WERI-Rb-1 (cell line): ENCODE measurements at regions not wholly inside any gene's neighbourhood (a gene's known extent, or its start where the extent isn't known, plus 50 kb on each side); places are given as distances from the start of the nearest gene placed in this dataset.

ENCODE experiments used
- DNase-seq: peaks from one replicate; pipeline ENCODE4 v3.0.0-alpha.2; 2020
- H3K27ac ChIP-seq: fragments of 250-450 bp; sonication (Bioruptor Pico); 2 replicates; pipeline ENCODE4 v1.5.1; 2020; ENCODE audit warnings: mild to moderate bottlenecking, moderate library complexity
- H3K27me3 ChIP-seq: fragments of 250-450 bp; sonication (Bioruptor Pico); 2 replicates; pipeline ENCODE4 v1.5.1; 2021; ENCODE audit warnings: mild to moderate bottlenecking, low read depth, moderate library complexity; ENCODE audit not compliant: insufficient read depth, severe bottlenecking
- H3K36me3 ChIP-seq: fragments of 250-450 bp; sonication (Bioruptor Pico); 2 replicates; pipeline ENCODE4 v1.5.1; 2020; ENCODE audit warnings: mild to moderate bottlenecking, moderate library complexity
- H3K4me3 ChIP-seq: 2 replicates; pipeline ENCODE4 v1.5.1; 2011; ENCODE audit warnings: low read depth, mild to moderate bottlenecking, control low read depth, low read length
- H3K9me3 ChIP-seq: fragments of 250-450 bp; sonication (Bioruptor Pico); 2 replicates; pipeline ENCODE4 v1.5.1; 2021; ENCODE audit warnings: mild to moderate bottlenecking, moderate library complexity; ENCODE audit not compliant: severe bottlenecking
- TF ChIP-seq, protein P1 (sequence below): IDR thresholded peaks from 2 replicates; pipeline ENCODE4 v1.5.1; 2011; ENCODE audit warnings: low read depth, mild to moderate bottlenecking, control low read depth, inconsistent platforms, low read length

DNA sequence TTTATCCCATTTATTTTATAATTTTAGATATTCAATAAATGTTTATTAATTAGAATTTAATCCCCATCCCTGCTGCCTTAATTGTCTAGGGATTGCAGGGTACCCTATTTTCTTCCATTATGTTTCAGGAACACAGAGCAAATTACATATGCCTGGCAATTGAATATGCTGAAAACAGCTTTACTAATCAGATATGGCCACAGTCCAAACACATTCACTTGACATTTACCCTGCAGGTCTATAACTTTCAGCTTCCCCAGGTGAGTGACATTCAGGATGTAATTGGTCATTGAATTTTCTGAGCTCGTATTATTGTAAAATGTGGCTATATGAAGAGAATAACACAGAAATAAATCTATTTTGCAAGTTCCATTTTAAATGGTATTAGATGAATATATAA lies 218.7 kb upstream of the NDST4 start:
- TF ChIP-seq, protein P1, sequence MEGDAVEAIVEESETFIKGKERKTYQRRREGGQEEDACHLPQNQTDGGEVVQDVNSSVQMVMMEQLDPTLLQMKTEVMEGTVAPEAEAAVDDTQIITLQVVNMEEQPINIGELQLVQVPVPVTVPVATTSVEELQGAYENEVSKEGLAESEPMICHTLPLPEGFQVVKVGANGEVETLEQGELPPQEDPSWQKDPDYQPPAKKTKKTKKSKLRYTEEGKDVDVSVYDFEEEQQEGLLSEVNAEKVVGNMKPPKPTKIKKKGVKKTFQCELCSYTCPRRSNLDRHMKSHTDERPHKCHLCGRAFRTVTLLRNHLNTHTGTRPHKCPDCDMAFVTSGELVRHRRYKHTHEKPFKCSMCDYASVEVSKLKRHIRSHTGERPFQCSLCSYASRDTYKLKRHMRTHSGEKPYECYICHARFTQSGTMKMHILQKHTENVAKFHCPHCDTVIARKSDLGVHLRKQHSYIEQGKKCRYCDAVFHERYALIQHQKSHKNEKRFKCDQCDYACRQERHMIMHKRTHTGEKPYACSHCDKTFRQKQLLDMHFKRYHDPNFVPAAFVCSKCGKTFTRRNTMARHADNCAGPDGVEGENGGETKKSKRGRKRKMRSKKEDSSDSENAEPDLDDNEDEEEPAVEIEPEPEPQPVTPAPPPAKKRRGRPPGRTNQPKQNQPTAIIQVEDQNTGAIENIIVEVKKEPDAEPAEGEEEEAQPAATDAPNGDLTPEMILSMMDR: no peak
- no peak overlapping the region for H3K4me3 ChIP-seq
- H3K27me3 ChIP-seq: no peaks in the 10 kb centered on the region
- no peak for DNase-seq
- peaks cover 3% of the 10 kb centered on the region for H3K9me3 ChIP-seq
- H3K27ac ChIP-seq: no peak overlapping the region
- H3K36me3 ChIP-seq: no peaks in the 10 kb centered on the region

- Histone ChIP-seq H3K4me3 (no peak overlapping the region), H3K36me3 (no peaks in the 10 kb centered on the region), H3K27me3 (no peaks in the 10 kb centered on the region), H3K9me3 (no peaks in the 10 kb centered on the region), H3K27ac (no peak overlapping the region)
- TF ChIP-seq, protein P1: no peak
- DNase-seq: no peak
Observed at GRCh38 chr4:115331241-115331640, 217.8 kb upstream of the NDST4 start.

GRCh38 chr4:115325836-115326235 lies 212.4 kb upstream of the NDST4 start:
- no peaks in the 10 kb centered on the region for H3K27me3 ChIP-seq
- no peaks in the 10 kb centered on the region for H3K9me3 ChIP-seq
- no peaks in the 10 kb centered on the region for H3K36me3 ChIP-seq
- no peak overlapping the region for H3K4me3 ChIP-seq
- TF ChIP-seq, protein P1: no peak
- no peak overlapping the region for H3K27ac ChIP-seq
- DNase-seq: no peak

- Histone ChIP-seq H3K36me3 (no peaks in the 10 kb centered on the region), H3K27ac (no peak overlapping the region), H3K27me3 (no peaks in the 10 kb centered on the region), H3K9me3 (no peaks in the 10 kb centered on the region), H3K4me3 (no peak overlapping the region)
- TF ChIP-seq, protein P1: no peak
- DNase-seq: no peak
Observed at GRCh38 chr4:115323106-115323707, 209.8 kb upstream of the NDST4 start.

DNA sequence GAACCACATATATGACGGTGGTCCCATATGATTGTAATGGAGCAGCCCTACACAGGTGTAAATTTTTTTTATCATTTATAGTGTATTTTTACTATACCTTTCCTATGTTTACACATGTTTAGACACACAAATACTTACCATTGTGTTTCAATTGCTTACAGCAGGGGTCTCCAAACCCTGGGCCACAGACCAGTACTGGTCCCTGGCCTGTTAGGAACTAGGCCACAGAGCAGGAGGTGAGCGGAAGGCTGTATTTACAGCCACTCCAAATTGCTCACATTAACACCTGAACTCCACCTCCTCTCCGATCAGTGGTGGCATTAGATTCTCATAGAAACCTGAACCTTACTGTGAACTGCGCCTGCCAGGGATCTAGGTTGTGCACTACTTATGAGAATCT lies 201.8 kb upstream of the NDST4 start:
- Histone ChIP-seq H3K27ac (no peak overlapping the region), H3K9me3 (no peaks in the 10 kb centered on the region), H3K27me3 (no peaks in the 10 kb centered on the region), H3K4me3 (no peak overlapping the region), H3K36me3 (no peaks in the 10 kb centered on the region)
- TF ChIP-seq, protein P1: no peak
- no peak for DNase-seq

- Histone ChIP-seq H3K4me3 (no peak overlapping the region), H3K27ac (no peak overlapping the region), H3K27me3 (no peaks in the 10 kb centered on the region), H3K9me3 (no peaks in the 10 kb centered on the region), H3K36me3 (no peaks in the 10 kb centered on the region)
- DNase-seq: no peak
- TF ChIP-seq, protein P1: no peak
Observed at GRCh38 chr4:115310641-115311040, 197.2 kb upstream of the NDST4 start.
